HG03135 (cell line): ENCODE measurements at regions not wholly inside any gene's neighbourhood (a gene's known extent, or its start where the extent isn't known, plus 50 kb on each side); places are given as distances from the start of the nearest gene placed in this dataset.

ENCODE experiments used
- ATAC-seq: cut with Tn5 transposase; IDR thresholded peaks from one replicate; pipeline ENCODE4 v1.9.1; 2021; ENCODE audit warnings: mild to moderate bottlenecking, moderate library complexity; ENCODE audit not compliant: unreplicated experiment

GRCh38 chr5:4053136-4053535 is 457.5 kb downstream of the IRX1 start:
- no peak for ATAC-seq

GRCh38 chr5:4054092-4054491 is 458.5 kb downstream of the IRX1 start:
- ATAC-seq: no peak

GRCh38 chr5:4058899-4059298 is 463.3 kb downstream of the IRX1 start:
- no peak for ATAC-seq

GRCh38 chr5:4065472-4066320 is 470.1 kb downstream of the IRX1 start:
- ATAC-seq: no peak

GRCh38 chr5:4068171-4068570 is 472.5 kb downstream of the IRX1 start:
- no peak for ATAC-seq

- ATAC-seq: no peak
Measured at GRCh38 chr5:4078544-4078943, 482.9 kb downstream of the IRX1 start.

GRCh38 chr5:4079831-4080230 is 484.2 kb downstream of the IRX1 start:
- no peak for ATAC-seq

GRCh38 chr5:4080370-4080769 is 484.7 kb downstream of the IRX1 start:
- ATAC-seq: no peak

GRCh38 chr5:4081059-4081458 is 485.4 kb downstream of the IRX1 start:
- no peak for ATAC-seq

GRCh38 chr5:4081466-4081865 is 485.8 kb downstream of the IRX1 start:
- ATAC-seq: no peak

GRCh38 chr5:4082966-4083564 is 487.4 kb downstream of the IRX1 start:
- no peak for ATAC-seq

- no peak for ATAC-seq
Measured at GRCh38 chr5:4083591-4084337, 488.1 kb downstream of the IRX1 start.

GRCh38 chr5:4086081-4086480 is 490.4 kb downstream of the IRX1 start:
- ATAC-seq: no peak

GRCh38 chr5:4087110-4087509 is 491.5 kb downstream of the IRX1 start:
- ATAC-seq: no peak

- ATAC-seq: no peak
Measured at GRCh38 chr5:4089087-4089486, 493.5 kb downstream of the IRX1 start.

- ATAC-seq: no peak
Measured at GRCh38 chr5:4093236-4093635, 497.6 kb downstream of the IRX1 start.

- ATAC-seq: no peak
Measured at GRCh38 chr5:4093970-4094369, 498.3 kb downstream of the IRX1 start.

- ATAC-seq: no peak
Measured at GRCh38 chr5:4095918-4096630, 500.4 kb downstream of the IRX1 start.

- no peak for ATAC-seq
Measured at GRCh38 chr5:4097199-4097598, 501.6 kb downstream of the IRX1 start.

- ATAC-seq: no peak
Measured at GRCh38 chr5:4098226-4098625, 502.6 kb downstream of the IRX1 start.

GRCh38 chr5:4099386-4099785 is 503.8 kb downstream of the IRX1 start:
- ATAC-seq: no peak
